Tibial artery (tissue), 4 donors: ENCODE measurements at regions not wholly inside any gene's neighbourhood (a gene's known extent, or its start where the extent isn't known, plus 50 kb on each side); places are given as distances from the start of the nearest gene placed in this dataset.

Experiments used
- DNase-seq, 2 donors: peaks; one replicate each; pipeline ENCODE4 v3.0.0-alpha.2; 2019
- H3K27ac ChIP-seq, 2 donors: fragments of 200-600 bp; sonication (generic) in 1 of 2; 1 replicate in 1 of 2; 2 replicates in 1 of 2; pipeline ENCODE4 v1.5.1; 2018 to 2019; ENCODE audit warnings: mild to moderate bottlenecking in 1 of 2
- H3K27me3 ChIP-seq, 2 donors: fragments of 200-600 bp; sonication (generic) in 1 of 2; one replicate each; pipeline versions ENCODE4 v1.5.1 to v1.6.0; 2016 to 2019
- H3K36me3 ChIP-seq, 3 donors: fragments of 200-600 bp; sonication (generic) in 2 of 3; one replicate each; pipeline ENCODE4 v1.5.1; 2016 to 2019; ENCODE audit warnings: mild to moderate bottlenecking in 2 of 3
- H3K4me1 ChIP-seq, 4 donors: fragments of 200-600 bp; sonication (generic) in 2 of 4; 1 replicate in 3 of 4; 2 replicates in 1 of 4; pipeline ENCODE4 v1.5.1; 2016 to 2019
- H3K4me3 ChIP-seq, 2 donors: fragments of 200-600 bp; sonication (generic) in 1 of 2; 1 replicate in 1 of 2; 2 replicates in 1 of 2; pipeline ENCODE4 v1.5.1; 2018 to 2019; ENCODE audit warnings: mild to moderate bottlenecking in 2 of 2
- H3K9me3 ChIP-seq, 3 donors: fragments of 200-600 bp; sonication (generic) in 1 of 3; one replicate each; pipeline ENCODE4 v1.5.1; 2016 to 2019
- CTCF ChIP-seq, 2 experiments: fragments of 200-600 bp in 1 of 2; fragments of 450-650 bp in 1 of 2; IDR thresholded peaks; one replicate each; pipeline ENCODE4 v1.5.1; 2017 to 2019; ENCODE audit warnings: antibody characterized with exemption in 2 of 2, mild to moderate bottlenecking in 1 of 2, moderate library complexity in 1 of 2
- intact Hi-C: fragments of 100-400 bp; cut with DNase I; formaldehyde crosslinking; loops from one replicate; pipeline ENCODE4 v1.15.0; 2023; ENCODE audit warnings: low total_unique reads

GRCh38 chr1:234710936-234711724 is 101.2 kb upstream of the IRF2BP2 start:
- Histone ChIP-seq H3K9me3 (no peaks in the 10 kb centered on the region), H3K4me1 (peaks cover 0 to 18% (median 10%) of the 10 kb centered on the region in 4 donors), H3K27ac (peak overlapping the region in 1 of 2 donors; percentile 21), H3K36me3 (no peaks in the 10 kb centered on the region), H3K27me3 (no peaks in the 10 kb centered on the region), H3K4me3 (no peak overlapping the region)
- no peak for DNase-seq
- intact Hi-C loops, result no loop called here
- TF ChIP-seq CTCF (IDR thresholded peaks at IDR 0.05), result no peak

- Histone ChIP-seq H3K4me3 (no peak overlapping the region), H3K4me1 (peaks cover 0 to 11% (median 3%) of the 10 kb centered on the region in 4 donors), H3K9me3 (no peaks in the 10 kb centered on the region), H3K36me3 (no peaks in the 10 kb centered on the region), H3K27me3 (no peaks in the 10 kb centered on the region), H3K27ac (no peak overlapping the region)
- TF ChIP-seq CTCF (IDR thresholded peaks at IDR 0.05), result no peak
- DNase-seq, result no peak
- intact Hi-C loops, result no loop called here
These were observed 100.4 kb upstream of the IRF2BP2 start for GRCh38 chr1:234710381-234710780.

GRCh38 chr1:234709473-234710228 is 99.7 kb upstream of the IRF2BP2 start:
- intact Hi-C loops, result no loop called here
- Histone ChIP-seq H3K4me1 (peaks cover 0 to 7% (median 2%) of the 10 kb centered on the region in 4 donors), H3K36me3 (no peaks in the 10 kb centered on the region), H3K9me3 (no peaks in the 10 kb centered on the region), H3K27ac (no peak overlapping the region), H3K27me3 (no peaks in the 10 kb centered on the region), H3K4me3 (no peak overlapping the region)
- DNase-seq, result no peak
- TF ChIP-seq CTCF (IDR thresholded peaks at IDR 0.05), result no peak

GRCh38 chr1:234708700-234709395 is 98.9 kb upstream of the IRF2BP2 start:
- Histone ChIP-seq H3K4me3 (no peak overlapping the region), H3K4me1 (peaks cover 0 to 7% (median 2%) of the 10 kb centered on the region in 4 donors), H3K9me3 (no peaks in the 10 kb centered on the region), H3K27ac (no peak overlapping the region), H3K27me3 (no peaks in the 10 kb centered on the region), H3K36me3 (no peaks in the 10 kb centered on the region)
- intact Hi-C loops, result no loop called here
- no peak for TF ChIP-seq CTCF (IDR thresholded peaks at IDR 0.05)
- no peak for DNase-seq

- no peak for DNase-seq
- no peak for TF ChIP-seq CTCF (IDR thresholded peaks at IDR 0.05)
- Histone ChIP-seq H3K27me3 (no peaks in the 10 kb centered on the region), H3K4me1 (peaks cover 0 to 7% (median 2%) of the 10 kb centered on the region in 4 donors), H3K36me3 (no peaks in the 10 kb centered on the region), H3K9me3 (no peaks in the 10 kb centered on the region), H3K27ac (no peak overlapping the region), H3K4me3 (no peak overlapping the region)
- intact Hi-C loops, result no loop called here
These were observed 97.7 kb upstream of the IRF2BP2 start for GRCh38 chr1:234707641-234708040.
